Activated CD8-positive, alpha-beta memory T cell treated with anti-CD3 and anti-CD28 coated beads for 48 hours (primary cell): ENCODE measurements at regions not wholly inside any gene's neighbourhood (a gene's known extent, or its start where the extent isn't known, plus 50 kb on each side); places are given as distances from the start of the nearest gene placed in this dataset.

ENCODE experiments used
- DNase-seq, 3 experiments: peaks; one replicate each; pipeline ENCODE4 v3.0.0-alpha.2; 2020; ENCODE audit warnings: low read depth in 2 of 3, low spot score in 2 of 3

- DNase-seq, result no peak
These were observed 445.3 kb upstream of the CCL2 start for GRCh38 chr17:33809748-33810147.

DNA sequence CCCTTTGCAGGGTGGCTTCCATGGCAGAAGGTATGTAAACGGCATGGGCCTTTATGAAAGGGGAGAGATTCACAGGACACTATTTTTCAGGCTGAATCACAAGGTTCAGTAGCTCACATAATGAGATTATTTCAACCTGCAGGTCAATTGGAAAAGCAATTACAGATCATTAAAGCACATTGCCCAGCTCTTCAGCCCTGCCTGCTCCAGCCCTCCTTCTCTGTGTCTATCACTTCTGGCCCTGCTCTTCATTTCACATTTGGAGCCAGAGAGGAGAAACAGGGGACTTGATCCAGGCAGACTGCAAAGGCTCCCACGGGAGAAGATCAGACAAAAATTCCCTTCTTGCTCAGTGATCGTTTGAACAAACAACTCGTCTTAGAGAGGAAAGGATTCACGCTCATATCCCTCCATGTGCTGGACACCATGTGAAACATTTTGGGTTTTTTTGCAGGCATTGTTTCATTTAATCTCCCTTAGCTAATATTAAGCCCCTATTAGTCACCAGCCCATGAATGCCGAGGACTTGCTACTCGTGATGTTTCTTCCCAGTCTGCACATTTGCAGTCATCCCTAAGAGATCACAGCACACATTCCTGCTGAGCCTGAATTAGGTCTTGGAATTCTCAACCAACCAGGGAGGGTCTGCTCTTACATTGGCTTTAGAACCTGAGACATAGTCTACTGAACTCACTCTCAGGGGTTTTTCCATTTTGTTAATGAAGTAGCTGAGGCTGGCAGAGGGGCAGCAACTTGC, 443.9 kb upstream of the CCL2 start:
- DNase-seq, result no peak

DNA sequence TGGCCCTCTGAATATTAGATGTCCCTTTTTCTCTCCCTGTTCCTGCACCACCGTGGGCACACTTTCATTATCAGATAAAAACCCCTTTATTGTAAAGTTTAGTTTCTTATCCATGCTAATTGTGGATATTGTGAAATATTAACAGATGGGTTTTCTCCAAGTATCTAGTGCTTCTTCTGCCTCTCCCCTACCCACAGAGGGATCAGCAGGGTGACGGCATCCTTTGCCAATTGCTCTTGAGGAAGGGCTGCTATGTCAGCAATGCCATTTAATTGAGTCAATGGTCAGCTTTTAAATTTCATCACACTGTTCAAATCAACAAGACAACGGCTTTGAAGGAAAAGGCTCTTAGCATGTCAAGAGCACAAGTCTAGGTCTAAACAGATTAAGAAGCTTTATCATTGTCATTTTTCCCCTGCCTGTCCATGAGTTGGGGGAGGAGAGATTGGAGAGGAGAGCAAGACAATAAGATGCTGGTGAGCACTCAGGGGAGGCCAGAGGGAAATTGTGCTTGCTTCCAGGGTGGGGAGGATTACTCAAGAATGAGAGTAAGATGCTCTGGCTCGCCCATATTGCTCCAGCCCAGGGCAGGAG, 443.0 kb upstream of the CCL2 start:
- DNase-seq, result no peak

- no peak for DNase-seq
These were observed 440.2 kb upstream of the CCL2 start for GRCh38 chr17:33814852-33815251.

DNA sequence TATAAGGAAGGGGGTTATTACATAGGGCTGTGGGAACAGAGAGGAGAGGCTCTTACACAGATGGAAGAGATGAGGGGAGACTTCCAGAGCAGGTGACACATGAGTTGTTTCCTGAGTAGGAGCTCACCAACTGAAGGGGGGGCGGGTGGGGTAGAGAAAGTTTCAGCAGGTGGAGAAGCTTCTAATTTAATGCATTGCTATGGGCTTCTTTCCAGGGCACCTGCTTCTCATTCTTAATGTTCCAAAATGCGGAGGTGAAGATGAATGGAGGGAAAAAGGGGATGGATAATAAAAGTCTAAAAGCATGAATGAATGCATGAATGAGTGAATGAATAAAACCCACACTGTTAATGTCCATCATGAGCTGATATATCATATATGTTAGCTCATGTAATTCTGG, 439.0 kb upstream of the CCL2 start:
- DNase-seq, result no peak

DNA sequence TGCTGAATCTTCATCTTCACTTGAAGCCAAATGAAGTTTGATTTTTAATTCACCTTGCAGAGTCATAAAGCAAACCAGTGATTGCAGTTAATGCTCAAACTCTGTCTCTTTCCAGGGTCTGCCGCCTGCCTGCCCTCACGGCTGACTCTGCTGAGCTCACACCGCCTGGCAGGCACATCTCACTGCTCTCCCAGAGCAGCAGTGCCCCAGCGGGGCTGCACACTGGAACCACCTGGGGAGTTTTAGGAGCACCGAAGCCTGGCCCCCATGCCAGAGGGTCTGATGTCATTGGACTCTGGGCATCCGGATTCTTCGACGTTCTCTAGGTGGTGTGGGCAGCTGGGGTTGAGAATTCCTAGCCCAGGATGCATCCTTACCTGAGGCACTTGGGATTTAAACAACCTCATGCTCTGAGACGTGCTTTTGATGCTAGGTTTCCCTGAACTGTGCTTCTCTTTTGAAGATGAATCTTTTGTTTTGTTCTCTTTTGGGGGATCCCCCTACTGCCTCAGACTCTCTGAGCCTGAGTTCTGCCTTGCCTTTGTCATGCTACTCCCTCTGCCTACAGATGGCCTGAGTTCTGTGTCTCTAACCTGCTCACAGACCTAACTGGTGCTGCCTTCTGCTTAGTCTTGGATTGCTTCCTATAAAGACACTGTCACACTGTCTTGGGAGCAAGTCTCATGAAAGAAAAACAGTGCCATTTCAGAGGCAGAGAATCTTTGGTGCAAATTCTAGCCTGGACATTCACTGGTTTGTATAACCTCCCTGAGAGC, 438.1 kb upstream of the CCL2 start:
- DNase-seq, result no peak

- DNase-seq, result no peak
These were observed 435.5 kb upstream of the CCL2 start for GRCh38 chr17:33819539-33819938.

DNA sequence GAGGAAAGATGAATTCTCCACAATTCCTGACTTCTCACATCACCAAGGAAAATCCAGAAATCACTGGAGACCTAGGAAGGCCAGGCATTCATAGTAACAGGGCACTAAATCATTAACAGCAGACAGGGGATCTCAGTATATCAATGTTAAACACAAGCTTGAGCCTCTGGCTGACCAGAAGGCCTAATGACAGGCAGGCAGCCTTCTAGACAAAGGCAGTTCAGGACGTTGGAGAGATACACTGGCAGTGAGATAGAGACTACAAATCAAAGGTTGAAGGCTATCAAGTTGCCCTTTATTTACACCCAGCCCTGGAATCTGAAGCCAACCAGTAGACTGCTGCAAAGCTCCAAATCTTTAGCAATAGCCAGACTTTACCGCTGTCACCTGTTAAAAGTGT, 422.8 kb upstream of the CCL2 start:
- DNase-seq, result no peak

GRCh38 chr17:33837281-33837680, 417.8 kb upstream of the CCL2 start:
- no peak for DNase-seq

- no peak for DNase-seq
These were observed 416.8 kb upstream of the CCL2 start for GRCh38 chr17:33838281-33838680.

DNA sequence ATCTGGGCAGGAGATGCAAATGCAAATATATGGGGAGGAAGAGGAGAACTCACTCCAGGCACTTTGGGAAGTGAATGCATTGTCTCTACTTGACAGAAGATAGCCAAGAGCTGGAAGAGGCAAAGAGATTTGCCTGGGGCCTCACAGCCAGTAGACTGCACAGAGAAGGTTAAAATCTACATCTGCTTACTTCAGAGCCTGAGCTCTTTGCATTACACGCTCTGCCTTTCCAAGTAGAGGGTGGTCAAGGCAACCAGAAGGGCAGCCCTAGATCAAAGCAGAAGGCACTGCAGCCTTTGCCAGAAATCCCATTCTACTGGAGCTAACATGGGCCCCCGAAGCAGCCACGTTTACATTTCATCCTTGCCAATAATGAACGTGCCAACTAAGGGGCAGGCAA, 407.2 kb upstream of the CCL2 start:
- DNase-seq, result no peak

GRCh38 chr17:33848433-33848832, 406.7 kb upstream of the CCL2 start:
- DNase-seq, result no peak

- no peak for DNase-seq
These were observed 400.5 kb upstream of the CCL2 start for GRCh38 chr17:33854596-33854995.

GRCh38 chr17:33858121-33858520, 397.0 kb upstream of the CCL2 start:
- no peak for DNase-seq

DNA sequence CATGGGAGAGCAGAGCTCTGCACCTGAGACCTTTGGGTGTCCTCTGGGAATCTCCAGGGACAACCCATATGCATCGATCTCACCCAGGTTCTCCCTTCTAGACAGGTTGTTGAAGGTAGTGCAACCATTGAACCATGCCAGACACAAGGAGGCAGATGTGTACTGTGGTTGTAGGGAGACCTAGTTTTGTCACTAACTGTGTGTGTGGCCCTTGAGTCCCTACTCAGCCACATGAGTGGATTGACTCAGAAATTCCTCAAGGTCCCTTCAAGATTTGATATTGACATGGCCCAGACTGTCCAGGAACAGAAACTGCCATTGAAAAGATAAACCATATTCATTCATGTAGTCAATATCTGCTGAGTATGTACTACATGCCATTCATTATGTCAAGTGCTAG, 396.4 kb upstream of the CCL2 start:
- DNase-seq, result no peak

DNA sequence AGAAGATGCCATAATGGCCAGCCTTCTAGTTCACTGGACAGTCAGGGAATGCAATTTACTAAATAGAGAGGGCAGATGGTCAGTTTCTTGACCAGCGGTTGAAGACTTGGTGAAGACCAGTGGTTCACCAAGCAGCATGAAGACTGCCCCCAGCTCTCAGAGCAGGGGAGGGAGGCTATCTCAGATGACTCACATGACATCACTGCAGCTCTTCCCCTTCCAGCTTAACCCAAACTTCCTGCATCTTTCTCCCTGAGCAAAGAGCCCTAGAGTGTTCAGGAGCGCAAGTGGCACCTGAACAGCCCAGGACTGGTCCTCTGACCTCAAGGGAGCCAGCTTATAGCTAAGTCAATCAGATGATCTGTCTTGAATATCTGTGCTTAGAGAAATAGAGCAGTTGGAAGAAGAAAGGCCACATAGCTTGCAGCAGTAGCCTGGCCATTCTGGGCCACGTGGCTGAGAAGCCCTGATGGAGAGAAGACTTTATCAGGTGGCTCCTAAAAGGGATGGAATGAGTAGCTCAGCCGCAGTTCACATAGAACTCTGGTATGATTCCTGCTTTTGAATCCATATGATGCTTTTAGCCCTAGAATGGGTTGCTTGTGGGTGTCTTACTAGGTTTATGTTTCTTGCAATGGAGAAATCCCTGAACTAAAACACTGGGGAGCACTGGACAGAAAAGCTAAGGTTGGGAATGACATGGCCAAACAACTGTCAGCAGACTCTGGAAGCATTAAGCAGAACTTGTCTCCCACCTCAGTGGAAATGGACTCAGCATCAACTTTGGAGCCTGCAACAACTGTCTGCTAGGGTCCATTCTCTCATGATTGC, 392.1 kb upstream of the CCL2 start:
- DNase-seq, result no peak

DNA sequence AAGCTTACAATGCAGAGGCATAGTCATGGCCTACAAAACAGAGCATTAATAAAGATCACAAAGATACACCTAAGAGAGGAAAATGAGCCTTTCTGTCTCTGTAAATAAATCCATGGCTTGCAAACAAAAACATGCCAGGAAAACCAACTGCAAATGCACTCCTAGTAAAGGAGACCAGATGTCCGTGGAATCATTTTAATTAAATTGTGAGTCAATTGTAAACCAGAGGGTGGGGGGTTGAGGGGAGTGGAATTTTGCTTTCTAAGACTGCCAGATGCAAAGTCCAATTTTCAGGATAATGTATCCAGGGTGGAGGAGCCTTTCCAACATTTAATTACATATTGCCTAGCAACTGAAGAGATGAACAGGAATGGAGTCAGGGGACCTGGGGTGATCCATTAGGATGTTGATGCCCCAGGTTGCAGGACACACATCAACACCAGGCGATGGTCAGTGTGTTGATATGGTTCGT, 390.3 kb upstream of the CCL2 start:
- no peak for DNase-seq

DNA sequence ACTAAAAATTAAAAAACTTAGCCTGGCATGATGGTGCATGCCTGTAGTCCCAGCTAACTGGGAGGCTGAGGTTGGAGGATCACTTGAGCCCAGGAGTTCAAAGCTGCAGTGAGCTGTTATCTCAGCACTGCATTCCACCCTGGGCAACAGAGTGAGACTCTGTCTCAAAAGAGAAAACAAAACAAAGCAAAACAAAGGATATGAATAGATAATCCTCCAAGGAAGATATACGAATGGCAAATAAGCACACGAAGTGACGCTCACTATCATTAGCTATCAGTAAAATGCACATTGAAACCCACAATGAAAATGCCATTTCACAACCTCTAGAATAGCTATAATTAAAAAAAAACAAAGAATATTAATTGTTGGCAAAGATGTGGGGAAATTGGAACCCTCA, 386.2 kb upstream of the CCL2 start:
- DNase-seq, result no peak

DNA sequence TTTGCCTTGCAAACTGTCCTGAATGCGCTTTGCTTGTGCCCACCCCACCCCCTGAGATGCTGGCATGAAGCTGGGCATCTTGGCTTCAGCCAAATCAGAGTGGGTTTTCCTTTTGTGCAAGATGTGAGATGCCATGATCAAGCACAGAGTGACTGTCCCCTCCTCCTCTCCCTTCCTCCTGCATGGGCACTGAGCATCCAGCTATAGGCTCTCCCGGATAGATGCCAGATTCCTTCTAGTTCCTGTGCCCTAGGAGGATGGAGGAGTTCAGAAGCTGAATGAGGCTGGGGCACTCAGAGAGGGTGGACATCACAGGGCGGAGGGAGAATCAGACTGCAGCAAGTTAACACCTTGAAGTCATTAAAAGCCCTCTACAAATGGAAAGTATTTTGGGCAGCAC, 384.1 kb upstream of the CCL2 start:
- DNase-seq, result no peak

DNA sequence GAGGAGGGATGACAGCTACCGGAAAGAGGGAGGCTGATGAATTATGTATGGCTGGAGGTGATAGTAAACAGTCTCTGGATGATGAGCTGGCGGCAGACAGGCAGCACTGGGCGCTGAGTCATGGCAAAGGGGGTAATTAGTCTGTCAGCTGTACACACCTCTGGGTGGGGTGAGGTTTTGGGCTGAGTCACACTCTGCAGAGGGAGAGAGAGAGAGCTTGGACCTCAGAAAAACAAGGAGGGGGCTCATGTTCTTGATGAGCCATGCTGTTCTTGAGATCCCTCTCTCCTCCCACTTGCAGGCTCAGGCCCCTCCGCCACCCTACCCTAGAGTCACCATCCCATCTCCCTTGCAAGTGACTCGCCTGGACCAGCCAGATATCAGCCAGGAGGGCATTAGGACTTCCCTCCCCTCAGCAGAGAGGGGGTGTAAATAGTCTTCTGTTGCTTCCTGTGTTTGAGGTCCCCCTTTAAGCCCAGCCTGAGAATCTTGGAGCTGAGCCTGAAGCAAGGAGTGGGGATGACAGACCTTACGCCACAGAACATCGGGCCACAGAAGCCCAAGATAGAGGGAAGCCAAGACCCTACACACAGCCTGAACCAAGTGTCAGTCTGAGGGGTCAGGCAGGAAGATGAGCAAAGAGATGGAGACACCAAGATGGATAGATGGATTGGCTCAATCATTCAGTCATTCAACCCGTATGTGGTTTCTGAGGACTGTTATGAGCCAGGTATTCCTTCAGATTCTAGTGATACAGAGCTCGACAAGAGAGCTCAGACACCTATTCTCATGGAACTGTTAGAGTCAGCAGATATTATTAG, 383.2 kb upstream of the CCL2 start:
- no peak for DNase-seq
